IPS DF 6.9 (cell line): ENCODE measurements at regions not wholly inside any gene's neighbourhood (a gene's known extent, or its start where the extent isn't known, plus 50 kb on each side); places are given as distances from the start of the nearest gene placed in this dataset.
"Not testable (repeated sequence)": the region's sequence is repeated elsewhere in the genome, so short reads cannot be mapped to it uniquely, and the experiment has no call there.

Experiments
- DNase-seq: peaks from one replicate; pipeline ENCODE4 v3.0.0-alpha.2; 2013; ENCODE audit warnings: low read depth, low spot score
- H3K27ac ChIP-seq: one replicate; pipeline ENCODE4 v1.5.1; 2013; ENCODE audit warnings: low read length, control low read depth
- H3K27me3 ChIP-seq: 2 replicates; pipeline ENCODE4 v1.6.1; 2013; ENCODE audit warnings: mild to moderate bottlenecking, low read length; ENCODE audit not compliant: control insufficient read depth, insufficient read depth
- H3K36me3 ChIP-seq: 2 replicates; pipeline ENCODE4 v1.6.1; 2013; ENCODE audit warnings: low read length; ENCODE audit not compliant: control insufficient read depth, insufficient read depth
- H3K4me1 ChIP-seq: 2 replicates; pipeline ENCODE4 v1.6.1; 2013; ENCODE audit warnings: low read length; ENCODE audit not compliant: control insufficient read depth, insufficient read depth
- H3K4me3 ChIP-seq: 2 replicates; pipeline ENCODE4 v1.5.1; 2013; ENCODE audit warnings: mild to moderate bottlenecking, low read length
- H3K9me3 ChIP-seq: 2 replicates; pipeline ENCODE4 v1.6.1; 2013; ENCODE audit warnings: low read length, inconsistent platforms; ENCODE audit not compliant: control insufficient read depth, insufficient read depth
- WGBS: extraction: QIAGEN DNeasy Blood & Tissue Kit; methylation state at CpG from one replicate; pipeline ENCODE4 v1.1.7; 2013; ENCODE audit warnings: mixed read lengths, missing lambda C conversion rate; ENCODE audit not compliant: insufficient read length, insufficient coverage; 5-methylcytosine and 5-hydroxymethylcytosine counted together

DNA sequence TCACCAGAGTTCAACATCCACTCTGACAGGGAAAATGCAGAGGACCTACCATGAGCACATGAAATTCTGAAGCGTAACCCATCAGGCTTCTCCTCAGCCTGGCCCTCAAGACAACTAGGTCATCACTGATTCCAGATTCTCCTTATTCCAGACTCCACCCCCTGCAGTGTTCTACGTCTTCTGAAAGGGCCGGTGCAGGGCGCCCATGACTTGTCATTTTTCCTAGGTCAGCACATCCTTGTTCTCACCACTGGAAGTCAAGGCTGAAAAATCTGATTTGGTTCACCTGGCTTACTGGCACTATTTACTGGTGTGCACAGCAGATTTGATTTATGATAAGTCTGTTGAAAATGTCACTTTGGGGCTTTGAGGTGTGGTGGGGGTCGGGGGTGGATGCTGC, 140.9 kb upstream of the KLF3 start:
- Histone ChIP-seq H3K9me3 (no peaks in the 10 kb centered on the region), H3K27me3 (no peaks in the 10 kb centered on the region), H3K4me1 (no peaks in the 10 kb centered on the region; the same call in 1 of the 2 replicates), H3K36me3 (no peaks in the 10 kb centered on the region), H3K27ac (no peak overlapping the region), H3K4me3 (no peak overlapping the region)
- whole genome bisulfite sequencing, result no CpG with 5 or more reads among the region's 5 CpGs
- DNase-seq, result no peak

DNA sequence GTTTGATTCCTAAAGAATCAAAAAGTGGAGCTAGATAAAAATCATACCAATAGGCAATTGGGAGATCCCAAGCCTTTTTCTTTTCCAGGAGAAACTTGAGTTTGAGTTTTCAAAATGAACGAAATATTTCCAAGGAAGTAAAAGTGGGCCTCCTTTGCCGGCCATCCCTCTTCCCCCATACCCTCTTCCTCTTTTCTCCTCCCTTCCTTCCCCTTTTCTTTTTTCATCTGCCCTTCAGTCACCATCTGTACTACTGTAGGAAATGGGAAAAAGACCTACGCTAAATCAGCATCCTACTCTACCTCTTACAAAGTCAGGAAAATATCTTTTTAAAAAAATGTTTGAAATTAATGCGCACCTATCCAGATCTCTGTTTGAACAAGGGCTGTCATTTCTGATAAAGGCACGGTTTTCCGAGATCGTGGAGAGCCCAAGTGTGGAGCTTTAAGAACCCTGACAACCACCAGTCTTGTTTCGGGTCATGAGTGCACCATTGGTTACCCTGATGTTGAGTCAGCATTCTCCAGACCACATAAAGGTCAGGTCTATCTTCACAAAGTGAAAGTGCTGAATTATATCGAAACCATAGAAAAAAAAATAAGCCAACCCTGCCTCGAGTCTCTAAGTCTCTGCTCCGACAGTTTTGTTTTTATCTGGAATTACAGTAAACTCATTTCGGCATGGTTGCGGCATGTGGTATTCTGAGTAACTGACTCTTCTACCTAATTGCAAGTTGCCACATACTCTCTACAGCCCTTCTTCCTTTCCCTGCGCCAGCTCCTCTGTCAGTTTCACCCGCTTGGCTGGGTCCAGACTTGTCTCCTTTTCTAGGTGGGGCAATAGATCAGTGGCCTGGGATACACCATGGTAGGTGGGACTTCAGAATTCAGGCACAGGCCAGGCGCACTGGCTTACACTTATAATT, 140.2 kb upstream of the KLF3 start:
- DNase-seq, result no peak
- WGBS, result no CpG with 5 or more reads among the region's 16 CpGs

DNA sequence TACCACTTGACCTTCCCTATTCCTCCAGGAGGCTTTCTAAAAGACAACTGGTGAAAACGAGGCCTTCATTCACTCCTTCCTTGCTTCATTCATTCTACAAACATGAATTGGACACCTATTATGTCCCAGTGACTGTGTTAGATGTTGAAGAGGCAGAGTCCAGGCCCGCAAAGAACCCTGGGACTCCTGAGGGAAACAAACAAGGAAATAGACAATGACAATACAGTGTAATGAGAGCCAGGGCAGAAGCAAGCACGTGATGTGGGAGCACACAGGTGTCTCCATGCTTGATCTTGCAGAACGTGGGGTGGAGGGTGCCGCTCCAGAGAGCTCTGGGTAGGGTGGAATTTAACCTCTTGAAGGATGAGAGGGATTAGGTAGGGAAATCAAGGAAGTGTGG, 137.6 kb upstream of the KLF3 start:
- Histone ChIP-seq H3K36me3 (no peaks in the 10 kb centered on the region), H3K4me3 (no peak overlapping the region), H3K27me3 (no peaks in the 10 kb centered on the region), H3K9me3 (no peaks in the 10 kb centered on the region), H3K27ac (no peak overlapping the region), H3K4me1 (peaks cover 2% of the 10 kb centered on the region)
- no peak for DNase-seq
- no CpG with 5 or more reads among the region's 5 CpGs for WGBS

More for the DNA sequence above, 140.2 kb upstream of the KLF3 start:
- Histone ChIP-seq H3K4me1 (no peaks in the 10 kb centered on the region; the same call in 1 of the 2 replicates), H3K36me3 (no peaks in the 10 kb centered on the region), H3K27ac (no peak overlapping the region), H3K4me3 (no peak overlapping the region), H3K27me3 (no peaks in the 10 kb centered on the region), H3K9me3 (no peaks in the 10 kb centered on the region)

DNA sequence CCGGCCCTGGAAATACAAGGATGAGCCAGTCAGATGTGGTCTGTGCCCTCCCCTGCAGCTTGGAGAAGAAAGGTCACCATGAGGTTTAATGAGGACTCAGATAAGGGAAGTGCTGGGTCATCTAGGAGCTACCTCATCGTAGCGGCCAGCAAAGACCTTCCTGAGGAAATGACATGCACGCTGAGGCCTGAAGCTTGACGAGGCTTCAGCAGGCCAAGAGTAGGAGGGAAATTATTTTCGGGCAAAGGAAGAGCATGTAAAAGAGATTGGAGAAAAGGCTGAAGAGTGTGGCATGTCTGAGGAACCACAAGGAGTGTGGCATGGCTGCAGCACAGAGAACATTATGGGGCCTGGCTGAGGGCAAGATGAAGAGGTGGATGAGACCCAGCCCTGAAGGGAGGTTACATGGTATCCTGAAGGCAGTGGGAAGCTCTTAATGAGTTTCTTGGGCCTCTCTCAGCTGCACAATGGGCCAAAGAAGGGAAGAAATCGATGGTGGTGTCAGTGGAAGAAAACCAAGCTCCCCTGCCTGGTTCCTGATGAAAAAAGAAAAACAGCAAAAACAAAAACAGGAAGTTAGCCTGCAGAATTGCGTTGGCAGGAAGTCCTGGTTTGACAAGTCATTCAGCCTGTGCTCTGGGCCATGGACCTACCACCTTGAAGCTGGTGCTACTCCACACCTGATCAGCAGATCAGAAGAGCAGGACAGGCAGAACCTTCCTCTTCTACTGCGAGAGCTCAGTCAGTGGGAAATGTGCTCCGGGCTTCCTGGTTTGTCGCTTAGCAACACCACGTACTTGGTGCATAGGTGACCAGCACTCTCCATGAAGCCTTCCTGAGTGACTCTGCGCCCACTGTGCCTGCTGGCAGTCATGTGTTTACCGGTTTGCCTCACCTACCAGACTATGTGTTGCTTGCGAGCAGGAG, 134.5 kb upstream of the KLF3 start:
- H3K27me3 ChIP-seq, result no peaks in the 10 kb centered on the region
- H3K4me3 ChIP-seq, result no peak overlapping the region
- no peaks in the 10 kb centered on the region for H3K36me3 ChIP-seq
- WGBS, result no CpG with 5 or more reads among the region's 15 CpGs
- H3K27ac ChIP-seq, result no peak overlapping the region
- H3K4me1 ChIP-seq, result peaks cover 2% of the 10 kb centered on the region; the same call in 1 of the 2 replicates
- DNase-seq, result no peak
- H3K9me3 ChIP-seq, result no peaks in the 10 kb centered on the region

DNA sequence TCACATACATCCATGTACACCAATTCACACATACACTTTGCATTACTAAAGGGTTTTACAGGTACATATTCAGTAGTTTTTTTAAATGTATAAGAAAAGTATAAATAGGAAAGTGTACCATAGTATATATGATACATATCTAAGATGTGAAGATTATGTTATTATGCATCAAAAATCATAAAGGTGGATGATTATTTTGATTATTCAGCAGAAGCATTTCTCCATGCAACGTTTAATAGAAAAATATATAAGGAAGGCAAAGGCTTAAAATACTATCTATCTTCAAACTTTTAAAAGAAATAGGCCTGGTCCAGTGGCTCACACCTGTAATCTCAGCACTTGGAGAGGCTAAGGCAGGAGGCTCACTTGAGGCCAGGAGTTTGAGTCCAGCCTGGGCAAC, 133.5 kb upstream of the KLF3 start:
- WGBS, result no CpG with 5 or more reads among the region's 1 CpG
- DNase-seq, result no peak
- no peaks in the 10 kb centered on the region for H3K36me3 ChIP-seq

DNA sequence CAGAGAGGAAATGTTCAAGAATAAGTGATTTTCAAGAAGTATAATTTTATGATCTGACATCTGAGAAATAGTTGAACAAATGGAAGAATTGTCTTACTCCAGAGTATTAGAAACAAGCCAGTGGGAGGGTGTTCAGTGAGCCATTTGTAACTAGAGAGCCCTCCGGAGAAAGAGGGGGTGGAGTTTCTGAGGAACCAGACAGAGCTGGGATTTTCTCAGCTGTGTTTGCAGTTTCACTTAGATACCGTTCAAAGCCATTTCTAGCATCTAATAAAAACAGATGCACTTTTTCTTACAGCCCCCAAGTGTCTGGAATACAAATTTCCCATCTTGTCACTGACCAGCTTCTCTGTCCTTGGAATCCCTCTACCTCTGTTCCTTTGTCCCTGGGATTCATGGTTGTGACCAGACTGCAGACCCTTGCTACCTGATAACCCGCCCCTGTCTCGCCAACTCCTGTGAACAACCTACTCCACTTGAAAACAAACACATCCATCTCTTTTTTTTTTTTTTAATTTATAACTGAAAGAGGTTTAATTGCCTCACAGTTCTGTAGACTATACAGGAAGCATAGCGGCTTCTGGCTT, 132.8 kb upstream of the KLF3 start:
- Histone ChIP-seq H3K27me3 (no peaks in the 10 kb centered on the region), H3K4me3 (no peak overlapping the region), H3K4me1 (peaks cover 2% of the 10 kb centered on the region; the same call in 1 of the 2 replicates), H3K9me3 (no peaks in the 10 kb centered on the region), H3K36me3 (no peaks in the 10 kb centered on the region), H3K27ac (no peak overlapping the region)
- no CpG with 5 or more reads among the region's 5 CpGs for WGBS
- DNase-seq, result no peak

More for the DNA sequence above, 133.5 kb upstream of the KLF3 start:
- H3K9me3 ChIP-seq, result no peaks in the 10 kb centered on the region
- no peak overlapping the region for H3K4me3 ChIP-seq
- peaks cover 2% of the 10 kb centered on the region; the same call in 1 of the 2 replicates for H3K4me1 ChIP-seq
- no peaks in the 10 kb centered on the region for H3K27me3 ChIP-seq
- H3K27ac ChIP-seq, result no peak overlapping the region

DNA sequence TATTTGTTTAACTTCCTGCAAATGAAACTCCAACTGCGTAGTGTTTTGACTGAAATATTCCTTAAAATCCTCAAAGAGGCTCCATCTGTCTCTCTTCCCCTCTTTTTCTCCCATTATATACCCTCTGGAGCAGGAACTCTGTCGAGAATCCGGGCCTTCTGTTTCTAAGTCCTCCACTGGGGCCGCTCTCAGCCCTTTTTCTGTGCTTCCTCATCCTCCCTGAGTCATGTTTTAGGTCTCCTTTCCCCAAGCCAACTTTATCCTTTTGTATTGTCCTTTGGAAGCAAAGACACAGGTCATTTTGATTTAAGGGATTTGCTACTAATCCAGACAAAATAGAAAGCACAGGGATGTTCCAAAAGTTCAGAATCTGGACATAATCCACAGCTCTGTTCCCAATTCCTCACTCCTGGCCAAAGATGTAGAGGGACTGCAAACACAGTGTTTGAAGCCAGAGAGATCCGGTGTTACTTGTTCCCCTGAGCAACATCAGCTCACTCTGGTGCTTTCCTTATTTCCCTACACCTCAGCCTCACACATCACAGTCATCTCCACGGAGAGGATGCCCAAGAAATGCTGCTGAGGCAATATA, 131.0 kb upstream of the KLF3 start:
- Histone ChIP-seq H3K27ac (no peak overlapping the region), H3K9me3 (no peaks in the 10 kb centered on the region), H3K4me3 (no peak overlapping the region), H3K4me1 (peaks cover 2% of the 10 kb centered on the region; the same call in 1 of the 2 replicates), H3K27me3 (no peaks in the 10 kb centered on the region), H3K36me3 (no peaks in the 10 kb centered on the region)
- no CpG with 5 or more reads among the region's 6 CpGs for WGBS
- DNase-seq, result no peak

DNA sequence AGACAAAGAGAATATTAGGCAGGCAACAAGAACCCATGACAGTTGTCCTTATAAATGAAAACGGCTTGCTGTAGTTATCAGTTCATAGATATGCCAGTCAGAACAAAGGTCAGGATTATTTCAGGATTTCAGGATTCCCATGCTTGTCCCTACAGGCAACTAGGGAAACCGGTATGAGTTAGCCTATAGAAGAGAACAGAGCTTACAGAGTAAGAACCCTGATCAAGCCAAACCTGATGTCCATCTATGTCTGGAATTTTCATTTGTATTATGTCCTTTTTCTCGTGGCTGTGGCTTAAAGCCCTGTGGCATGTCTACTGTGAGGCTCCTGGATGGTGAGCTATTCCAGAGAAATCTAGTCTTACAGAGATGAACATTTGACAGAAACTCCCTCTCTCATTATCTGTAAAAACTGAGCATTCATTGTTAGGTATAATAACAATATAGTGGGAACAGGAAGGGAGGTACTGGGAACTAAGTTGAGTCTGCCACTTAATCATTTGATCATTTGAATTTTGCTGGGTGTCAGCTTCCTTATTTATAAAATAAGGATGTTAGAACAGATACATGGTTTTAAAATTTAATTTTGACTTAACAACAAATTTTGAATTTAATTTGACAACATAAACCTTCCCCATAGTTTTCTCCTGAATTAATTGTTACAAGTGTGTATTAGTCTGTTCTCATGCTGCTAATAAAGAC, 129.5 kb upstream of the KLF3 start:
- Histone ChIP-seq H3K9me3 (no peaks in the 10 kb centered on the region), H3K27ac (no peak overlapping the region), H3K4me1 (peaks cover 2% of the 10 kb centered on the region; the same call in 1 of the 2 replicates), H3K36me3 (no peaks in the 10 kb centered on the region), H3K4me3 (no peak overlapping the region), H3K27me3 (no peaks in the 10 kb centered on the region)
- WGBS, result no CpG with 5 or more reads among the region's 3 CpGs
- no peak for DNase-seq

DNA sequence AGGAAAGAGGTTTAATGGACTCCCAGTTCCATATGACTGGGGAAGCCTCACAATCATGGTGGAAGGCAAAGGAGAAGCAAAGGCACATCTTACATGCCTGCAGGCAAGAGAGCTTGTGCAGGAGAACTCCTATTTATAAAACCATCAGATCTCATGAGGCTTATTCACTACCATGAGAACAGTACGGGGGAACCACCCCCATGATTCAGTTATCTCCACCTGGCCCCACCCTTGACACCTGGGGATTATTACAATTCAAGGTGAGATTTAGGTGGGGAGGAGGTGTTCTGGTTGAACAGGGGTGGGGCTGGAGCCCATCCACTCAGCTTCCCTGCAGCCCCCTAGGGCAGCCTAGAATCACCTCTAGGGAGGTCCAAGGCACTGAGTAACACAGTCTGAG, 128.9 kb upstream of the KLF3 start:
- H3K4me3 ChIP-seq, H3K27me3 ChIP-seq, H3K9me3 ChIP-seq, H3K36me3 ChIP-seq, DNase-seq, H3K27ac ChIP-seq, H3K4me1 ChIP-seq: not testable (repeated sequence)
- no CpG with 5 or more reads among the region's 1 CpG for WGBS
